Lower leg skin (tissue), 4 donors: ENCODE measurements at regions not wholly inside any gene's neighbourhood (a gene's known extent, or its start where the extent isn't known, plus 50 kb on each side); places are given as distances from the start of the nearest gene placed in this dataset.

Experiments used
- DNase-seq, 2 donors: peaks; one replicate each; pipeline ENCODE4 v3.0.0-alpha.2; 2019; ENCODE audit warnings: low spot score in 2 of 2
- H3K4me3 ChIP-seq: fragments of 200-600 bp; sonication (generic); 2 replicates; pipeline ENCODE4 v1.5.1; 2017; ENCODE audit warnings: mild to moderate bottlenecking, low read depth; ENCODE audit not compliant: poor library complexity, severe bottlenecking
- POLR2A ChIP-seq, 2 donors: fragments of 450-650 bp; IDR thresholded peaks; one replicate each; pipeline ENCODE4 v1.6.1; 2016 to 2017; ENCODE audit warnings: antibody characterized with exemption in 2 of 2, mild to moderate bottlenecking in 1 of 2, moderate library complexity in 1 of 2
- WGBS, 2 donors: methylation state at CpG; one replicate each; pipeline ENCODE4 v1.1.5; 2018; 5-methylcytosine and 5-hydroxymethylcytosine counted together
- intact Hi-C: fragments of 100-400 bp; cut with DNase I; formaldehyde crosslinking; loops from one replicate; pipeline ENCODE4 v1.15.0; 2023; ENCODE audit warnings: low total_unique reads
- TF ChIP-seq, protein P1 (sequence below), 3 donors: fragments of 450-650 bp; IDR thresholded peaks; one replicate each; pipeline ENCODE4 v1.5.1; 2016; ENCODE audit warnings: antibody characterized with exemption in 3 of 3, mild to moderate bottlenecking in 3 of 3, moderate library complexity in 2 of 3

DNA sequence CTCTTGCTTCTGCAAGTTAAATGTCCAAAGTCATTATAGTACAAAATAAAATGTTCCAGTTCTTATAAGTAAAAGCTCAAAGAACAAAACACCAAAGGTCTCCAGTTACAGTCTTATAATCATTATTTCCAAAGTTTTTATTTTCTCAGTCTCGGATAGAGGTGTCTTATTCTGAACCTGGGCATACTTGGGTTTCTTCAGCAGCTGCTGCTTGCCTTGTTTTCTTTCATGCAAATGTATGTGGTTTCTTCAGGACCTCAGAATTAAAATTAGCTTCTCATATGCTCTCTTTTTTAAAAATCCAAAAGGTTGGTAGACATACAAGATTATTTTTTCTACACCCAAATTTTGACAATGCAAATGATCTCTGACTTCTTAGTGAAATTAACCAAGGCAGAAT lies 383.0 kb downstream of the METTL4 start:
- no peak for TF ChIP-seq POLR2A (IDR thresholded peaks at IDR 0.05)
- TF ChIP-seq, protein P1, sequence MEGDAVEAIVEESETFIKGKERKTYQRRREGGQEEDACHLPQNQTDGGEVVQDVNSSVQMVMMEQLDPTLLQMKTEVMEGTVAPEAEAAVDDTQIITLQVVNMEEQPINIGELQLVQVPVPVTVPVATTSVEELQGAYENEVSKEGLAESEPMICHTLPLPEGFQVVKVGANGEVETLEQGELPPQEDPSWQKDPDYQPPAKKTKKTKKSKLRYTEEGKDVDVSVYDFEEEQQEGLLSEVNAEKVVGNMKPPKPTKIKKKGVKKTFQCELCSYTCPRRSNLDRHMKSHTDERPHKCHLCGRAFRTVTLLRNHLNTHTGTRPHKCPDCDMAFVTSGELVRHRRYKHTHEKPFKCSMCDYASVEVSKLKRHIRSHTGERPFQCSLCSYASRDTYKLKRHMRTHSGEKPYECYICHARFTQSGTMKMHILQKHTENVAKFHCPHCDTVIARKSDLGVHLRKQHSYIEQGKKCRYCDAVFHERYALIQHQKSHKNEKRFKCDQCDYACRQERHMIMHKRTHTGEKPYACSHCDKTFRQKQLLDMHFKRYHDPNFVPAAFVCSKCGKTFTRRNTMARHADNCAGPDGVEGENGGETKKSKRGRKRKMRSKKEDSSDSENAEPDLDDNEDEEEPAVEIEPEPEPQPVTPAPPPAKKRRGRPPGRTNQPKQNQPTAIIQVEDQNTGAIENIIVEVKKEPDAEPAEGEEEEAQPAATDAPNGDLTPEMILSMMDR (IDR thresholded peaks at IDR 0.05): no peak
- intact Hi-C loops: no loop called here
- WGBS, 2 donors: 80 to 86% methylated on average over 1 of the region's 1 CpG
- no peak for DNase-seq
- H3K4me3 ChIP-seq: no peak overlapping the region

DNA sequence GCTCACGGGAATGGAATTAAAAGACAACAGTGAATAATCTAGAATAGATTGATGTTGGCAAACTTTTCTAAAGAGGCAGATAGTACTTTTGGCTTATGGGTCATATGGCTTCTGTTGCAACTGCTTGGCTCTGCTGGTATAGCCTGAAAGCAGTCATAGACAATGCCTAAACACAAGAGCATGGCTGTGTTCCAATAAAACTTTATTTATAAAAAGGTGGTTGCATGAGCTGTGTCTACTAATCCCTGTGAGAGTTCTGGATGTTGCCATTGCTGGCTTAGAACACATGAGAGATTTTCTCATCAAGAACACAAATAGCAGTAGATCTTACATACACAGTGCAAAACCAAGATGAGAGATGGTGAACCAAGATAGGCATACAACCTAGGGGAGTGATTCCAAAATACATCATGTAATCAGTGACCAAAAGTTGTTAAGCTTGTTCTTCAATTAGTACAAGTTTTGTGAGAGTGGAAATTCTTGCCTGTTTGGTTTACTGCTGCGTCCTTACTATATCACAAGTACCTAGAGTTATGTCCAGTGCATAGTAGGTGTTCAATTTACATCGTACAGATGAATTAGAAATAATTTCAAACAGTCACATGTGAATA lies 380.0 kb downstream of the METTL4 start:
- H3K4me3 ChIP-seq: no peak overlapping the region
- TF ChIP-seq, protein P1 (IDR thresholded peaks at IDR 0.05): no peak
- no peak for TF ChIP-seq POLR2A (IDR thresholded peaks at IDR 0.05)
- WGBS, 2 donors: 68 to 73% methylated on average over 3 of the region's 3 CpGs
- DNase-seq: no peak
- intact Hi-C loops: no loop called here

DNA sequence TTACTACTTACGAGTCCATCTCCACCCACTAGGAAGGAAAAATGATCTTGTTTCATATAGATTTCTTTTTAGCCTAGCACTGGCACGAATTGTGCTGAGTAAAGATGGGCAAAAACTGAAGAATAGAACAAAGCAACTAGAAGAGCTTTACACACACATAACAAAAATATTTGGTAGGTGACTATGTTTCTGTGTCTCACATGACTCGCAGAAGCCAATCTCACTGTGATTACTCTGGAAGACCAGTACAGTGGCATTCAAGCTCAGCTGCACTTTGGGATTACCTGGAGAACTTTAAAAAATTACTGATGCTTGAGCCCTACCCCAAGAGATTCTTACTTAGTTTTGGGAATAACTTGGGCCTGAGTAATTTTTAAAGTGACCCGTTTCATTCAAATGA lies 378.7 kb downstream of the METTL4 start:
- DNase-seq: no peak
- 90 to 95% methylated on average over 4 of the region's 4 CpGs for WGBS, 2 donors
- intact Hi-C loops: no loop called here
- H3K4me3 ChIP-seq: no peak overlapping the region
- no peak for TF ChIP-seq POLR2A (IDR thresholded peaks at IDR 0.05)
- TF ChIP-seq, protein P1 (IDR thresholded peaks at IDR 0.05): no peak

GRCh38 chr18:2197946-2198345 lies 373.4 kb downstream of the METTL4 start:
- TF ChIP-seq, protein P1 (IDR thresholded peaks at IDR 0.05): no peak
- no peak for TF ChIP-seq POLR2A (IDR thresholded peaks at IDR 0.05)
- intact Hi-C loops: no loop called here
- WGBS, 2 donors: 49 to 52% methylated on average over 4 of the region's 4 CpGs
- no peak for DNase-seq
- no peak overlapping the region for H3K4me3 ChIP-seq

- intact Hi-C loops: no loop called here
- WGBS, 2 donors: 92 to 97% methylated on average over 2 of the region's 2 CpGs
Measured at GRCh38 chr18:2199060-2199459, 372.2 kb downstream of the METTL4 start.

More at GRCh38 chr18:2199060-2199459, 372.2 kb downstream of the METTL4 start:
- no peak overlapping the region for H3K4me3 ChIP-seq
- DNase-seq: no peak
- TF ChIP-seq POLR2A (IDR thresholded peaks at IDR 0.05): no peak
- TF ChIP-seq, protein P1 (IDR thresholded peaks at IDR 0.05): no peak
